ENCODE measurements at regions not wholly inside any gene's neighbourhood (a gene's known extent, or its start where the extent isn't known, plus 50 kb on each side); places are given as distances from the start of the nearest gene placed in this dataset.

DNA sequence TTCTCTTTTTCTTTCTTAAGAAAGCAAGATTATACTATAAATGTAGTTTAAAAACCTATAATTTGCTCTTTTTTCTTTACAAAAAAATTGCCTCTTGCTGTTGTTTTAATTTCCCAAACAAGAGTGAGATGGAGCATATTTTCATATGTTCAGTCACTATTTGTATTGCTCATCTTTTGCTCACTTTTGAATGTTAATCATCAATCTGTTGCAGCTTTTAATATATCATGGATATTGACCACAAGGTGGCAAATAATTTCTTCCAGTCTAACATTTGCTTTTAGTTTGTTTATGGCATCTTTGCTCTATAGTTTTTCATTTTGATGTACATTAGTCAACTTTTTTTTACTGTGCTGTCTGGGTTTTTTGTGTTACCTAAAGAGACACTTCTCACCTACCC is 112.6 kb upstream of the THRB start:
- TF ChIP-seq, protein P1, sequence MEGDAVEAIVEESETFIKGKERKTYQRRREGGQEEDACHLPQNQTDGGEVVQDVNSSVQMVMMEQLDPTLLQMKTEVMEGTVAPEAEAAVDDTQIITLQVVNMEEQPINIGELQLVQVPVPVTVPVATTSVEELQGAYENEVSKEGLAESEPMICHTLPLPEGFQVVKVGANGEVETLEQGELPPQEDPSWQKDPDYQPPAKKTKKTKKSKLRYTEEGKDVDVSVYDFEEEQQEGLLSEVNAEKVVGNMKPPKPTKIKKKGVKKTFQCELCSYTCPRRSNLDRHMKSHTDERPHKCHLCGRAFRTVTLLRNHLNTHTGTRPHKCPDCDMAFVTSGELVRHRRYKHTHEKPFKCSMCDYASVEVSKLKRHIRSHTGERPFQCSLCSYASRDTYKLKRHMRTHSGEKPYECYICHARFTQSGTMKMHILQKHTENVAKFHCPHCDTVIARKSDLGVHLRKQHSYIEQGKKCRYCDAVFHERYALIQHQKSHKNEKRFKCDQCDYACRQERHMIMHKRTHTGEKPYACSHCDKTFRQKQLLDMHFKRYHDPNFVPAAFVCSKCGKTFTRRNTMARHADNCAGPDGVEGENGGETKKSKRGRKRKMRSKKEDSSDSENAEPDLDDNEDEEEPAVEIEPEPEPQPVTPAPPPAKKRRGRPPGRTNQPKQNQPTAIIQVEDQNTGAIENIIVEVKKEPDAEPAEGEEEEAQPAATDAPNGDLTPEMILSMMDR (conservative IDR thresholded peaks at IDR 0.05 in 1 of 2, IDR thresholded peaks at IDR 0.05 in 1 of 2; ENCODE audit: extremely low read depth in 1 of 2, insufficient read depth in 1 of 2, low read depth in 1 of 2, low read length in 2 of 2) = peak in 1 of 2 donors; percentile 9
- no peak for TF ChIP-seq EZH2 (IDR thresholded peaks at IDR 0.05; ENCODE audit: borderline replicate concordance, low read length)

Data from mammary epithelial cell (primary cell).